ENCODE measurements at regions not wholly inside any gene's neighbourhood (a gene's known extent, or its start where the extent isn't known, plus 50 kb on each side); places are given as distances from the start of the nearest gene placed in this dataset.

GRCh38 chr2:160581035-160581434 lies 87.4 kb upstream of the RBMS1 start:
- Histone ChIP-seq H3K4me3 (no peak overlapping the region), H3K4me1 (peaks cover 13 to 23% of the 10 kb centered on the region in 2 donors), H3K9me3 (no peaks in the 10 kb centered on the region), H3K36me3 (no peaks in the 10 kb centered on the region), H3K27ac (no peak overlapping the region), H3K27me3 (no peaks in the 10 kb centered on the region)
- intact Hi-C loops (cut with DNase I): loop anchor here (5.0 kb wide), 1 partner anchor 84 kb away; no protein-coding TSS in a partner anchor
- TF ChIP-seq CTCF (IDR thresholded peaks at IDR 0.05): no peak
- DNase-seq (ENCODE audit: low spot score in 2 of 2): no peak

- Histone ChIP-seq H3K27ac (no peak overlapping the region), H3K27me3 (no peaks in the 10 kb centered on the region), H3K4me1 (peaks cover 9 to 19% of the 10 kb centered on the region in 2 donors), H3K9me3 (no peaks in the 10 kb centered on the region), H3K4me3 (no peak overlapping the region), H3K36me3 (no peaks in the 10 kb centered on the region)
- TF ChIP-seq CTCF (IDR thresholded peaks at IDR 0.05): no peak
- intact Hi-C loops (cut with DNase I): loop anchor here (5.0 kb wide), 1 partner anchor 84 kb away; no protein-coding TSS in a partner anchor
- DNase-seq (ENCODE audit: low spot score in 2 of 2): no peak
These were observed 87.8 kb upstream of the RBMS1 start for GRCh38 chr2:160581448-160581847.

- no peak for DNase-seq (ENCODE audit: low spot score in 2 of 2)
- Histone ChIP-seq H3K27me3 (no peaks in the 10 kb centered on the region), H3K4me1 (peaks cover 9 to 16% of the 10 kb centered on the region in 2 donors), H3K9me3 (no peaks in the 10 kb centered on the region), H3K27ac (peak overlapping the region; percentile 50 to 58), H3K4me3 (no peak overlapping the region), H3K36me3 (no peaks in the 10 kb centered on the region)
- intact Hi-C loops (cut with DNase I): loop anchor here (5.0 kb wide), 1 partner anchor 85 kb away; no protein-coding TSS in a partner anchor
- no peak for TF ChIP-seq CTCF (IDR thresholded peaks at IDR 0.05)
These were observed 88.5 kb upstream of the RBMS1 start for GRCh38 chr2:160582081-160582480.

- intact Hi-C loops (cut with DNase I): loop anchor here (5.0 kb wide), 1 partner anchor 85 kb away; no protein-coding TSS in a partner anchor
- Histone ChIP-seq H3K9me3 (no peaks in the 10 kb centered on the region), H3K27ac (peak overlapping the region; percentile 50 to 58), H3K36me3 (no peaks in the 10 kb centered on the region), H3K4me3 (no peak overlapping the region), H3K27me3 (no peaks in the 10 kb centered on the region), H3K4me1 (peaks cover 9 to 16% of the 10 kb centered on the region in 2 donors)
- no peak for TF ChIP-seq CTCF (IDR thresholded peaks at IDR 0.05)
- DNase-seq (ENCODE audit: low spot score in 2 of 2): no peak
These were observed 89.0 kb upstream of the RBMS1 start for GRCh38 chr2:160582490-160583145.

GRCh38 chr2:160583146-160583535 lies 89.5 kb upstream of the RBMS1 start:
- Histone ChIP-seq H3K4me3 (no peak overlapping the region), H3K9me3 (no peaks in the 10 kb centered on the region), H3K36me3 (no peaks in the 10 kb centered on the region), H3K27ac (peak overlapping the region; percentile 52 to 58), H3K27me3 (no peaks in the 10 kb centered on the region), H3K4me1 (peaks cover 9 to 16% of the 10 kb centered on the region in 2 donors)
- DNase-seq (ENCODE audit: low spot score in 2 of 2): no peak
- TF ChIP-seq CTCF (IDR thresholded peaks at IDR 0.05): no peak
- intact Hi-C loops (cut with DNase I): loop anchor here (5.0 kb wide), 1 partner anchor 86 kb away; no protein-coding TSS in a partner anchor

Data from ascending aorta (tissue), 2 donors.